ENCODE measurements at regions not wholly inside any gene's neighbourhood (a gene's known extent, or its start where the extent isn't known, plus 50 kb on each side); places are given as distances from the start of the nearest gene placed in this dataset.

GRCh38 chr21:16078382-16078781, 348.6 kb downstream of the USP25 start:
- H3K4me3 ChIP-seq (ENCODE audit: low read length) = no peak overlapping the region
- no peak for DNase-seq (ENCODE audit: low read depth)
- no peak for TF ChIP-seq CTCF (conservative IDR thresholded peaks at IDR 0.05; ENCODE audit: low read length)

DNA sequence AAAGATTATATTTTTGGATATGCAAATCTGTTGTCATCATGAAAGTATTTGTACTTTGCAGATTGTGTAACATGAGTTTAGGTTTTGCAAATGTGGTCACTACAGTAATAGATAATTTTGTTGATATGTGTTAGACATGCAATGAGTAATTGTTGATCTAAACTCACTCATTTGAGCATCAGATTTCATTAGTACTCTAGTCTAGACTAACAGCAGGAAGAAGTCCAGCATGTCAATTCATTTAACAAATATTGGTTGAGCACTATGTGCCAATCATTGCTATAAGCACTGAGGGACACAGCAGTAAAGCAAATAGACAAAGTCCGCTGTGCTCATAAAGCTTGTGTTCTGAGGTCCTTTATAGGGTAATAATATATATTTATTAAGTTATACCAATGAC, 350.0 kb downstream of the USP25 start:
- peak; percentile 29 for DNase-seq (ENCODE audit: low read depth)
- no peak for TF ChIP-seq CTCF (conservative IDR thresholded peaks at IDR 0.05; ENCODE audit: low read length)
- H3K4me3 ChIP-seq (ENCODE audit: low read length) = no peak overlapping the region

GRCh38 chr21:16081304-16081703, 351.5 kb downstream of the USP25 start:
- DNase-seq (ENCODE audit: low read depth) = no peak
- no peak overlapping the region for H3K4me3 ChIP-seq (ENCODE audit: low read length)
- no peak for TF ChIP-seq CTCF (conservative IDR thresholded peaks at IDR 0.05; ENCODE audit: low read length)

DNA sequence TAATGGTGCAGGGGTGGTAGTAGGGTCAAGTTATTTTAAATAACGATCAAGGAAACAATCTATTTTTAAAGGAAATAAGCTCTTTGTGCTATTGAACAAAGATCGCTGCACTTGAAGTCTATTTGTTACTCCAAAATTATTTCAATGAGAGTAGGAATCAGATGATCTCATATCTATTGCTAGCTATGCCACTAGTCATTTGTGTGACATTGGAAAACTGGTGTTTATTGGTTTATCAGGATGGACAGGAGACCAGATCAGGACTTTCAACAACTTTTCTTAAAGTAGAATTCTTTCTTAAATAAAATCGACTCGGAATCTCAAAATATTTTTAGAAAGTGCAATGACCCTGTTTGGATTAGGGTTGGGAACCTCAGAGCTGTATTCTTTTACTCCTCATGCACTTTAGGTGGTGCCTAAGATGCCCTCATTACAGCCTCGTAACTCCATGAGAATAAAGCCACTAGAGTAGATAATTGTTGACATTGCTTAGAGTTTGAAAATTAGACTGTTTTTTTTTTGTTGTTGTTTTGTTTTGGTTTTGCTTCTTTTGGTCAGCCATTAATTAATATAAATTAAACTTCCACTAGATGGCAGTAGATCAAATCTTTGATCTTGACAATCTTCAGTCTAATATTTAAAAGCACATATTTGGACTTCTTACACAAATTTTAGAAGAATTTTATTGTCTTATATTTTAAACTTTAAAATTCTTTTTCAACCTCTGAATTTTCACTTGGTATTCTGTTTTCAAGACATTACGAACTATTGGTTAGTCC, 352.4 kb downstream of the USP25 start:
- peak; percentile 41 for DNase-seq (ENCODE audit: low read depth)
- TF ChIP-seq CTCF (conservative IDR thresholded peaks at IDR 0.05; ENCODE audit: low read length) = peak; percentile 48
- H3K4me3 ChIP-seq (ENCODE audit: low read length) = no peak overlapping the region

- peak; percentile 59 for DNase-seq (ENCODE audit: low read depth)
- H3K4me3 ChIP-seq (ENCODE audit: low read length) = peak overlapping the region; percentile 6; the same call in 1 of the 2 replicates
- no peak for TF ChIP-seq CTCF (conservative IDR thresholded peaks at IDR 0.05; ENCODE audit: low read length)
Measured at GRCh38 chr21:16084776-16085364, 355.1 kb downstream of the USP25 start.

- H3K4me3 ChIP-seq (ENCODE audit: low read length) = no peak overlapping the region; the same call in 1 of the 2 replicates
- DNase-seq (ENCODE audit: low read depth) = no peak
- no peak for TF ChIP-seq CTCF (conservative IDR thresholded peaks at IDR 0.05; ENCODE audit: low read length)
Measured at GRCh38 chr21:16085421-16085820, 355.6 kb downstream of the USP25 start.

DNA sequence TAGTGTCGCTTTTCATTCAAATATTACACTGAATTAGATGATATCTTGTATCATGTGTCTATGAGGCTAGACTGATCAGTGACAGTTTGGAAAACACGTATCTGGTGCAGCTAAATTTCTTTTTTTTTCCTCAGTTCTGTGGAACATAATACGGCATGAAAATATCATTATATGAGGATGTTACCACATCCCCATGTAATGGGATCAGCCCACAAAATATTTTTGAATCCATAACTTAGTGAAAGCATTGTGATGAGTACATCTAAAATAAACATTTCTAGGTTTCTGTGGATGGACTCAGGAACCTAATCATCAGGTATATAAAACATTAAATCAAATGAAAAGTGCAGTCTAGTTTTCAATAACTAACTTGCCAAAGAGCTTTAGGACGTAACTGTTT, 356.3 kb downstream of the USP25 start:
- H3K4me3 ChIP-seq (ENCODE audit: low read length) = no peak overlapping the region
- no peak for DNase-seq (ENCODE audit: low read depth)
- TF ChIP-seq CTCF (conservative IDR thresholded peaks at IDR 0.05; ENCODE audit: low read length) = no peak

Measured in AG10803 (cell line).